OCI-LY7 (cell line): ENCODE measurements at regions not wholly inside any gene's neighbourhood (a gene's known extent, or its start where the extent isn't known, plus 50 kb on each side); places are given as distances from the start of the nearest gene placed in this dataset.

Experiments used
- BruUV-seq: library from RNA; stranded (reverse); fragments of 400-500 nt; replicated peaks from 2 replicates; lab custom pipeline; 2021; lab: Mats Ljungman, UMichigan
- CTCF ChIA-PET: fragments of 300-600 bp; sonication (Branson Sonifier 250); formaldehyde crosslinking; loops from one replicate; lab custom pipeline; 2022; ENCODE audit warnings: antibody characterized with exemption; ENCODE audit not compliant: unreplicated experiment; lab: Charles Lee
- POLR2A ChIA-PET: fragments of 300-600 bp; sonication (Branson Sonifier 250); formaldehyde crosslinking; loops from one replicate; lab custom pipeline; 2022; ENCODE audit warnings: antibody characterized with exemption; lab: Charles Lee
- DNase-seq: peaks from one replicate; pipeline ENCODE4 v3.0.0-alpha.2; 2015; ENCODE audit warnings: low spot score
- H2AFZ ChIP-seq: fragments of 200-600 bp; sonication (generic), shearing (Covaris generic); 2 replicates; pipeline ENCODE4 v1.6.1; 2014; ENCODE audit warnings: mild to moderate bottlenecking, antibody characterized with exemption, low read length, moderate library complexity
- H3K27ac ChIP-seq: fragments of 200-600 bp; sonication (generic); 2 replicates; pipeline ENCODE4 v1.5.1; 2014; ENCODE audit warnings: mixed run types, low read depth, mild to moderate bottlenecking, moderate library complexity, low read length, inconsistent platforms; ENCODE audit not compliant: poor library complexity, severe bottlenecking
- H3K36me3 ChIP-seq: fragments of 200-600 bp; sonication (generic); 2 replicates; pipeline ENCODE4 v1.6.1; 2014; ENCODE audit warnings: mild to moderate bottlenecking, antibody characterized with exemption, low read length, moderate library complexity, mixed read lengths; ENCODE audit not compliant: insufficient read depth
- H3K4me1 ChIP-seq: fragments of 200-600 bp; sonication (generic); 2 replicates; pipeline ENCODE4 v1.5.1; 2014; ENCODE audit warnings: mild to moderate bottlenecking, low read length; ENCODE audit not compliant: insufficient read depth, poor library complexity, severe bottlenecking
- H3K4me2 ChIP-seq: fragments of 200-600 bp; sonication (generic); 2 replicates; pipeline ENCODE4 v1.6.1; 2014; ENCODE audit warnings: mild to moderate bottlenecking, low read length
- H3K4me3 ChIP-seq: fragments of 200-600 bp; sonication (generic); 2 replicates; pipeline ENCODE4 v1.5.1; 2014; ENCODE audit warnings: mild to moderate bottlenecking, low read depth, low read length; ENCODE audit not compliant: poor library complexity, severe bottlenecking
- H3K79me2 ChIP-seq: fragments of 200-600 bp; sonication (generic); 2 replicates; pipeline ENCODE4 v1.6.1; 2016; ENCODE audit warnings: low read depth, mild to moderate bottlenecking, low read length, moderate library complexity, mixed read lengths; ENCODE audit not compliant: insufficient read depth
- H3K9me2 ChIP-seq: fragments of 200-600 bp; sonication (generic); 2 replicates; pipeline ENCODE4 v1.6.1; 2016; ENCODE audit warnings: mild to moderate bottlenecking, low read length, mixed read lengths; ENCODE audit not compliant: insufficient read depth
- H3K9me3 ChIP-seq: fragments of 200-600 bp; sonication (generic); 2 replicates; pipeline ENCODE4 v1.6.1; 2014; ENCODE audit warnings: mild to moderate bottlenecking, mixed run types, low read length, mixed read lengths
- H4K20me1 ChIP-seq: fragments of 200-600 bp; sonication (generic); 2 replicates; pipeline ENCODE4 v1.6.1; 2014; ENCODE audit warnings: mild to moderate bottlenecking, antibody characterized with exemption, low read length, moderate library complexity, mixed read lengths; ENCODE audit not compliant: insufficient read depth
- EZH2phosphoT487 ChIP-seq: fragments of 200-600 bp; sonication (generic); IDR thresholded peaks from 2 replicates; pipeline ENCODE4 v1.6.1; 2018; ENCODE audit warnings: low read depth, borderline replicate concordance, mild to moderate bottlenecking, mixed run types, antibody characterized with exemption, low read length, moderate library complexity, mixed read lengths
- intact Hi-C: fragments of 100-400 bp; cut with micrococcal nuclease; formaldehyde crosslinking; loops from one replicate; pipeline ENCODE4 v1.10.0; 2022; ENCODE audit not compliant: unreplicated experiment
- TF ChIP-seq, protein P1 (sequence below): fragments of 200-600 bp; sonication (generic); conservative IDR thresholded peaks from 2 replicates; pipeline ENCODE4 v1.5.1; 2014; ENCODE audit warnings: mild to moderate bottlenecking, antibody characterized with exemption, low read length, moderate library complexity, mixed read lengths

DNA sequence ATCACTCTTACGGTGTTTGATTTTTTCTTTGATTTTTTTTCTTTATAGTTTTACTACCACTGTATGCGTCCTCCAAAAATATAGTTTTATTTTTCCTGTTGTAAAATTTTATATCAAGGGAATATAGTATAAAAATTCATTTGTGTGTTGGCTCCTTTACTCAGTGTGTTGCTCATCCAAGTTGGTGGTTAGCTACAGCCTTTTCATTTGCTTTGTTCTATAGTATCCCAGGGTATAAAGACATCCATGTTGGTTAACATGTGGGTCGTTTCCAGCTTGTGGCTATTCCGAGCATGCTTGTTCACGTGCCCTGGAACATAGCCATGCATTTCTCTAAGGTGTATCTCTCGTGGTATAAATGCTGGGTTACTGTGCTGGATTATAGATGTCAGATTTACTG lies 54.8 kb upstream of the DAB2 start:
- H3K9me3 ChIP-seq, result no peaks in the 10 kb centered on the region
- intact Hi-C loops, result no loop called here
- ChIA-PET CTCF (no interaction called here), POLR2A (interaction anchor here (0.5 kb wide), 1 partner anchor 40 kb away, joined by 4 read pairs; no protein-coding TSS in a partner anchor)
- H3K79me2 ChIP-seq, result no peaks in the 10 kb centered on the region
- no peaks in the 10 kb centered on the region for H3K4me1 ChIP-seq
- H3K36me3 ChIP-seq, result no peaks in the 10 kb centered on the region
- DNase-seq, result no peak
- TF ChIP-seq EZH2phosphoT487, result no peak
- TF ChIP-seq, protein P1, sequence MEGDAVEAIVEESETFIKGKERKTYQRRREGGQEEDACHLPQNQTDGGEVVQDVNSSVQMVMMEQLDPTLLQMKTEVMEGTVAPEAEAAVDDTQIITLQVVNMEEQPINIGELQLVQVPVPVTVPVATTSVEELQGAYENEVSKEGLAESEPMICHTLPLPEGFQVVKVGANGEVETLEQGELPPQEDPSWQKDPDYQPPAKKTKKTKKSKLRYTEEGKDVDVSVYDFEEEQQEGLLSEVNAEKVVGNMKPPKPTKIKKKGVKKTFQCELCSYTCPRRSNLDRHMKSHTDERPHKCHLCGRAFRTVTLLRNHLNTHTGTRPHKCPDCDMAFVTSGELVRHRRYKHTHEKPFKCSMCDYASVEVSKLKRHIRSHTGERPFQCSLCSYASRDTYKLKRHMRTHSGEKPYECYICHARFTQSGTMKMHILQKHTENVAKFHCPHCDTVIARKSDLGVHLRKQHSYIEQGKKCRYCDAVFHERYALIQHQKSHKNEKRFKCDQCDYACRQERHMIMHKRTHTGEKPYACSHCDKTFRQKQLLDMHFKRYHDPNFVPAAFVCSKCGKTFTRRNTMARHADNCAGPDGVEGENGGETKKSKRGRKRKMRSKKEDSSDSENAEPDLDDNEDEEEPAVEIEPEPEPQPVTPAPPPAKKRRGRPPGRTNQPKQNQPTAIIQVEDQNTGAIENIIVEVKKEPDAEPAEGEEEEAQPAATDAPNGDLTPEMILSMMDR, result no peak
- no peak overlapping the region for H2AFZ ChIP-seq
- no peaks in the 10 kb centered on the region for H3K9me2 ChIP-seq
- H3K4me3 ChIP-seq, result no peak overlapping the region
- no peaks in the 10 kb centered on the region for H4K20me1 ChIP-seq
- H3K27ac ChIP-seq, result no peak overlapping the region
- BruUV-seq, result no TSS peak
- no peak overlapping the region for H3K4me2 ChIP-seq

DNA sequence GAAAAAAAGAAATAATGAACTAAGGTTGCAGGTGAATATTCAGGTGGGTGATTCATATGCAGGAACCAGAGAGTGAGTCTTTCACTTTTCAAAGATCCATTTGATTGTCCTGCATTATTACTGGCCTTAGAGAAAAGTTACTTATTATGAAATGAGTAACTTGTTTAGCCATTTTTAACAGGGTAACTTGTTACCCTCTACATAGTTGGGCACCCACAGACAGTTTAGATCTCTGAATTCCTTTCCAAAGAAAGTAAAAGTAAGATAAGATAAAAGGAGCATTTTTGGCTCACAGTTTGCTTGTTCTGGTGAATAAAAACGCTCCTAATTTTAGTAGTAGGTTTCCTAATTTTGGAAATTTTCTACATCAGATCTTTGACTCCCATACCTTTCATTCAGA lies 54.1 kb upstream of the DAB2 start:
- Histone ChIP-seq H3K9me2 (no peaks in the 10 kb centered on the region), H3K4me1 (no peaks in the 10 kb centered on the region), H3K36me3 (no peaks in the 10 kb centered on the region), H3K4me2 (no peak overlapping the region), H4K20me1 (no peaks in the 10 kb centered on the region), H3K4me3 (no peak overlapping the region), H3K79me2 (no peaks in the 10 kb centered on the region), H3K9me3 (no peaks in the 10 kb centered on the region), H2AFZ (no peak overlapping the region), H3K27ac (no peak overlapping the region)
- ChIA-PET POLR2A (no interaction called here), CTCF (no interaction called here)
- TF ChIP-seq, protein P1, result no peak
- TF ChIP-seq EZH2phosphoT487, result no peak
- BruUV-seq, result no TSS peak
- intact Hi-C loops, result no loop called here
- no peak for DNase-seq

DNA sequence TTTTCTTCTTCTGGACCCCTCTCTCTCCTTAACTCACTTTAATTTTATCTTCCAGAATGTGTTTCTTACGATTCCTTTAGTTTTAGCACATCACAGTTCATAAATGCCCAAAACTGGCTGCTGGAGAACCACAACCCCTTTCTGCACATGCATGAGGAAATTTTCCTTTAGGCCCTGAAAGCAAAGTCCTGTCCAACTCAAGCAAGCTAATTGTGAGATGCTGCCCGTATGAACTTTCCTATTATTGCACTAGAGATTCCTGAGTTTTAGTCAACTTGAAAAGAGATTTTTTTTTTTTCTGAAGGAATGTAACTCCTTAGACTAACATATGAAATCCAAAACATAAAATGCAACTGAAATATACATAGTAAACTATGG lies 52.1 kb upstream of the DAB2 start:
- ChIA-PET POLR2A (interaction anchor here (1.0 kb wide), 1 partner anchor 8 kb away, joined by 3 read pairs; no protein-coding TSS in a partner anchor), CTCF (no interaction called here)
- TF ChIP-seq EZH2phosphoT487, result no peak
- TF ChIP-seq, protein P1, result no peak
- H3K4me1 ChIP-seq, result no peaks in the 10 kb centered on the region
- no peak overlapping the region for H3K27ac ChIP-seq
- H3K4me3 ChIP-seq, result no peak overlapping the region
- no peaks in the 10 kb centered on the region for H3K79me2 ChIP-seq
- H4K20me1 ChIP-seq, result no peaks in the 10 kb centered on the region
- no peaks in the 10 kb centered on the region for H3K9me3 ChIP-seq
- no TSS peak for BruUV-seq
- H3K4me2 ChIP-seq, result no peak overlapping the region
- DNase-seq, result no peak
- intact Hi-C loops, result no loop called here
- H3K36me3 ChIP-seq, result no peaks in the 10 kb centered on the region
- H2AFZ ChIP-seq, result no peak overlapping the region
- H3K9me2 ChIP-seq, result no peaks in the 10 kb centered on the region
